OCI-LY3 (cell line): ENCODE measurements at regions not wholly inside any gene's neighbourhood (a gene's known extent, or its start where the extent isn't known, plus 50 kb on each side); places are given as distances from the start of the nearest gene placed in this dataset.
A peak's percentile ranks its signal among the peaks of the same experiment; 100 is the strongest.

Experiments used
- H2AFZ ChIP-seq: fragments of 200-600, 300-600 bp; shearing (Covaris generic); 2 replicates; pipeline ENCODE4 v1.6.0; 2014; ENCODE audit warnings: antibody characterized with exemption, low read depth, low read length
- H3K27ac ChIP-seq: fragments of 200-600, 300-600 bp; sonication (generic); 2 replicates; pipeline ENCODE4 v1.5.1; 2014; ENCODE audit warnings: mild to moderate bottlenecking, low read length, moderate library complexity, mixed read lengths
- H3K27me3 ChIP-seq: fragments of 200-600, 300-600 bp; sonication (generic); 2 replicates; pipeline ENCODE4 v1.6.1; 2014; ENCODE audit warnings: low read depth, low read length, mixed read lengths
- H3K36me3 ChIP-seq: fragments of 200-600, 300-600 bp; sonication (generic); replicated peaks from 2 replicates; pipeline ENCODE3; 2014; ENCODE audit warnings: low read depth, low read length, mixed read lengths
- H3K4me1 ChIP-seq: fragments of 300-600, 200-600 bp; sonication (generic); 2 replicates; pipeline ENCODE4 v1.6.1; 2014; ENCODE audit warnings: low read length, mixed read lengths
- H3K4me2 ChIP-seq: fragments of 200-600, 300-600 bp; sonication (generic); 2 replicates; pipeline ENCODE4 v1.6.1; 2014; ENCODE audit warnings: low read length, mixed read lengths
- H3K4me3 ChIP-seq: fragments of 300-600, 200-600 bp; sonication (generic); 2 replicates; pipeline ENCODE4 v1.5.1; 2014; ENCODE audit warnings: antibody characterized with exemption, mild to moderate bottlenecking, low read length, moderate library complexity
- H3K79me2 ChIP-seq: fragments of 300-600, 200-600 bp; shearing (Covaris generic); 2 replicates; pipeline ENCODE4 v1.6.1; 2014; ENCODE audit warnings: mild to moderate bottlenecking, low read length, mixed read lengths
- H3K9ac ChIP-seq: fragments of 300-600, 200-600 bp; shearing (Covaris generic); 2 replicates; pipeline ENCODE4 v1.6.0; 2014; ENCODE audit warnings: mild to moderate bottlenecking, low read length, moderate library complexity
- H3K9me3 ChIP-seq: fragments of 200-600, 300-600 bp; shearing (Covaris generic); 2 replicates; pipeline ENCODE4 v1.6.1; 2014; ENCODE audit warnings: low read length, mixed read lengths; ENCODE audit not compliant: insufficient read depth
- H4K20me1 ChIP-seq: fragments of 200-600, 300-600 bp; sonication (generic); 2 replicates; pipeline ENCODE4 v1.6.1; 2016; ENCODE audit warnings: low read length, mixed read lengths; ENCODE audit not compliant: insufficient read depth
- CTCF ChIP-seq: fragments of 200-600, 300-600 bp; sonication (generic); IDR thresholded peaks from 2 replicates; pipeline ENCODE4 v1.5.1; 2014; ENCODE audit warnings: antibody characterized with exemption, low read length, low read depth
- EZH2phosphoT487 ChIP-seq: fragments of 200-600 bp; shearing (Covaris generic); IDR thresholded peaks from 2 replicates; pipeline ENCODE4 v1.6.1; 2018; ENCODE audit warnings: antibody characterized with exemption, mixed run types, low read depth

- TF ChIP-seq CTCF (peak; percentile 50), EZH2phosphoT487 (no peak)
- no peaks in the 10 kb centered on the region for H3K9me3 ChIP-seq
- H3K4me2 ChIP-seq = no peak overlapping the region
- H2AFZ ChIP-seq = no peak overlapping the region
- no peaks in the 10 kb centered on the region for H4K20me1 ChIP-seq
- H3K27me3 ChIP-seq = no peaks in the 10 kb centered on the region
- no peak overlapping the region for H3K4me3 ChIP-seq
- H3K27ac ChIP-seq = no peak overlapping the region
- H3K4me1 ChIP-seq = no peaks in the 10 kb centered on the region
- H3K79me2 ChIP-seq = no peaks in the 10 kb centered on the region
- H3K36me3 ChIP-seq = no peaks in the 10 kb centered on the region
- no peak overlapping the region for H3K9ac ChIP-seq
Observed at GRCh38 chr1:14113841-14114567, 414.0 kb downstream of the PRDM2 start.

GRCh38 chr1:14115976-14116375 lies 416.0 kb downstream of the PRDM2 start:
- H3K4me3 ChIP-seq = no peak overlapping the region
- H4K20me1 ChIP-seq = no peaks in the 10 kb centered on the region
- H3K9ac ChIP-seq = no peak overlapping the region
- H3K36me3 ChIP-seq = no peaks in the 10 kb centered on the region
- no peaks in the 10 kb centered on the region for H3K4me1 ChIP-seq
- no peaks in the 10 kb centered on the region for H3K27me3 ChIP-seq
- TF ChIP-seq CTCF (no peak), EZH2phosphoT487 (no peak)
- H2AFZ ChIP-seq = no peak overlapping the region
- H3K9me3 ChIP-seq = no peaks in the 10 kb centered on the region
- H3K27ac ChIP-seq = no peak overlapping the region
- H3K4me2 ChIP-seq = no peak overlapping the region
- H3K79me2 ChIP-seq = no peaks in the 10 kb centered on the region

GRCh38 chr1:14117700-14118099 lies 417.7 kb downstream of the PRDM2 start:
- Histone ChIP-seq H4K20me1 (no peaks in the 10 kb centered on the region), H3K79me2 (no peaks in the 10 kb centered on the region), H3K4me1 (no peaks in the 10 kb centered on the region), H3K4me3 (no peak overlapping the region), H3K9ac (no peak overlapping the region), H2AFZ (no peak overlapping the region), H3K27ac (no peak overlapping the region), H3K9me3 (no peaks in the 10 kb centered on the region), H3K36me3 (no peaks in the 10 kb centered on the region), H3K4me2 (no peak overlapping the region), H3K27me3 (no peaks in the 10 kb centered on the region)
- TF ChIP-seq EZH2phosphoT487 (no peak), CTCF (no peak)

- Histone ChIP-seq H3K4me3 (no peak overlapping the region), H3K9me3 (no peaks in the 10 kb centered on the region), H3K4me2 (no peak overlapping the region), H3K27me3 (no peaks in the 10 kb centered on the region), H3K27ac (no peak overlapping the region), H3K4me1 (no peaks in the 10 kb centered on the region), H2AFZ (no peak overlapping the region), H3K36me3 (no peaks in the 10 kb centered on the region), H3K9ac (no peak overlapping the region), H3K79me2 (no peaks in the 10 kb centered on the region), H4K20me1 (no peaks in the 10 kb centered on the region)
- no peak for TF ChIP-seq EZH2phosphoT487
- TF ChIP-seq CTCF = no peak
Observed at GRCh38 chr1:14118691-14119485, 418.9 kb downstream of the PRDM2 start.
